ENCODE measurements at regions not wholly inside any gene's neighbourhood (a gene's known extent, or its start where the extent isn't known, plus 50 kb on each side); places are given as distances from the start of the nearest gene placed in this dataset.

DNA sequence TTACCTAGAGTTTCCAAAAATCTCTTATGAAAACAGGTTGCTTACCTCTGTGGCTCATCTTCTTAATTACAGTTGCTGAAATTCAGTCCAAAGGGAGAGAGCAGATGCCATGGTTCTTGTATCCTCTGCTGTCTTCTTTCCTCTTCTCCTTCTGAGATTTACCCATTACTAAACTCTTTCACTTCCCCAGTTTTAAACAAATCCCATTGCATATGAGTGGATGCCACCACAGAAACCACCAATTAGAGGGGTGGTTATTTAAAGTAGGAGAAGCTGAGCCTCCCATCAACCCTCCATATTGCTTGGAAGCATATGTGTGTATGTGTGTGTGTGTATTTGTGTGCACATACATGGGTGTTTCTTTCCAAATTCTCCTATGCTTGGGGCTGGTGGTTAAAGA, 128.5 kb upstream of the KCNK1 start:
- DNase-seq (ENCODE audit: low spot score): no peak
- H3K9me3 Mint-ChIP-seq: peaks cover 16% of the 10 kb centered on the region
- H4K20me1 ChIP-seq (replicated peaks; ENCODE audit: insufficient read depth): no peaks in the 10 kb centered on the region
- peaks cover 23% of the 10 kb centered on the region for H3K36me3 Mint-ChIP-seq (ENCODE audit: low read depth)
- no peak overlapping the region for H3K27ac Mint-ChIP-seq
- H3K9me2 ChIP-seq (ENCODE audit: insufficient read depth): no peaks in the 10 kb centered on the region
- no peak for ATAC-seq
- peaks cover 5% of the 10 kb centered on the region; the same call in 1 of the 2 replicates for H3K36me3 ChIP-seq (ENCODE audit: insufficient read depth)
- H3K27me3 ChIP-seq (ENCODE audit: insufficient read depth): no peaks in the 10 kb centered on the region
- no peak overlapping the region for H3K4me3 ChIP-seq
- no peak overlapping the region for H2AFZ ChIP-seq
- no peak overlapping the region for H3K27ac ChIP-seq (ENCODE audit: low read depth)
- peaks cover 4% of the 10 kb centered on the region; the same call in 1 of the 2 replicates for H3K4me1 ChIP-seq (ENCODE audit: insufficient read depth)
- no peak overlapping the region for H3K4me2 ChIP-seq
- peaks cover 2% of the 10 kb centered on the region for H3K27me3 Mint-ChIP-seq (ENCODE audit: insufficient read depth, low read depth, poor library complexity)
- H3K4me3 Mint-ChIP-seq: no peak overlapping the region
- H3K79me2 ChIP-seq (replicated peaks; ENCODE audit: insufficient read depth): no peaks in the 10 kb centered on the region
- H3K4me1 Mint-ChIP-seq: peaks cover 8% of the 10 kb centered on the region
- no peaks in the 10 kb centered on the region for H3F3A ChIP-seq (replicated peaks; ENCODE audit: low read depth)
- no peak for TF ChIP-seq EZH2 (IDR thresholded peaks at IDR 0.05; ENCODE audit: low read depth, unreplicated experiment)
- no peak for TF ChIP-seq ZNF331 (CRISPR knock-in tag; IDR thresholded peaks at IDR 0.05; ENCODE audit: low read depth)
- no peak for TF ChIP-seq ZNF462 (CRISPR knock-in tag; IDR thresholded peaks at IDR 0.05)
- no peak for TF ChIP-seq ETS1 (IDR thresholded peaks at IDR 0.05)
- TF ChIP-seq POLR2AphosphoS5 (IDR thresholded peaks at IDR 0.05; ENCODE audit: low read depth): no peak
- TF ChIP-seq, protein P1, sequence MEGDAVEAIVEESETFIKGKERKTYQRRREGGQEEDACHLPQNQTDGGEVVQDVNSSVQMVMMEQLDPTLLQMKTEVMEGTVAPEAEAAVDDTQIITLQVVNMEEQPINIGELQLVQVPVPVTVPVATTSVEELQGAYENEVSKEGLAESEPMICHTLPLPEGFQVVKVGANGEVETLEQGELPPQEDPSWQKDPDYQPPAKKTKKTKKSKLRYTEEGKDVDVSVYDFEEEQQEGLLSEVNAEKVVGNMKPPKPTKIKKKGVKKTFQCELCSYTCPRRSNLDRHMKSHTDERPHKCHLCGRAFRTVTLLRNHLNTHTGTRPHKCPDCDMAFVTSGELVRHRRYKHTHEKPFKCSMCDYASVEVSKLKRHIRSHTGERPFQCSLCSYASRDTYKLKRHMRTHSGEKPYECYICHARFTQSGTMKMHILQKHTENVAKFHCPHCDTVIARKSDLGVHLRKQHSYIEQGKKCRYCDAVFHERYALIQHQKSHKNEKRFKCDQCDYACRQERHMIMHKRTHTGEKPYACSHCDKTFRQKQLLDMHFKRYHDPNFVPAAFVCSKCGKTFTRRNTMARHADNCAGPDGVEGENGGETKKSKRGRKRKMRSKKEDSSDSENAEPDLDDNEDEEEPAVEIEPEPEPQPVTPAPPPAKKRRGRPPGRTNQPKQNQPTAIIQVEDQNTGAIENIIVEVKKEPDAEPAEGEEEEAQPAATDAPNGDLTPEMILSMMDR (conservative IDR thresholded peaks at IDR 0.05; ENCODE audit: low read depth in 2 of 2): no peak

Data from GM23338 (cell line).